Subcutaneous abdominal adipose tissue (tissue), 5 donors: ENCODE measurements at regions not wholly inside any gene's neighbourhood (a gene's known extent, or its start where the extent isn't known, plus 50 kb on each side); places are given as distances from the start of the nearest gene placed in this dataset.

Source experiments
- H3K27ac ChIP-seq: one replicate; pipeline ENCODE4 v1.7.0; 2013; ENCODE audit warnings: low read depth, mild to moderate bottlenecking, inconsistent platforms, low read length, moderate library complexity
- H3K27me3 ChIP-seq, 5 donors: one replicate each; pipeline ENCODE4 v1.7.0; 2013; ENCODE audit warnings: low read length in 5 of 5, inconsistent platforms in 1 of 5; ENCODE audit not compliant: control insufficient read depth in 5 of 5, insufficient read depth in 4 of 5
- H3K36me3 ChIP-seq, 5 donors: one replicate each; pipeline ENCODE4 v1.7.0; 2013; ENCODE audit warnings: low read length in 5 of 5; ENCODE audit not compliant: control insufficient read depth in 5 of 5, insufficient read depth in 5 of 5
- H3K4me1 ChIP-seq, 5 donors: one replicate each; pipeline ENCODE4 v1.7.0; 2013; ENCODE audit warnings: low read length in 5 of 5, mild to moderate bottlenecking in 3 of 5, moderate library complexity in 1 of 5; ENCODE audit not compliant: control insufficient read depth in 5 of 5, insufficient read depth in 5 of 5
- H3K4me3 ChIP-seq, 5 donors: one replicate each; pipeline ENCODE4 v1.7.0; 2013; ENCODE audit warnings: low read length in 5 of 5, low read depth in 1 of 5
- H3K9ac ChIP-seq, 5 donors: one replicate each; pipeline ENCODE4 v1.7.0; 2013; ENCODE audit warnings: low read length in 5 of 5, mild to moderate bottlenecking in 4 of 5, moderate library complexity in 3 of 5
- H3K9me3 ChIP-seq, 5 donors: one replicate each; pipeline ENCODE4 v1.7.0; 2013; ENCODE audit warnings: low read length in 5 of 5; ENCODE audit not compliant: control insufficient read depth in 5 of 5
- donor health status: healthy.
- donor health status: healthy.
- donor health status: healthy.
- donor health status: healthy.
- donor health status: healthy.

GRCh38 chr4:1572964-1573720 lies 111.0 kb downstream of the FAM53A start:
- peaks cover 3 to 10% (median 9%) of the 10 kb centered on the region in 5 donors for H3K27me3 ChIP-seq
- H3K36me3 ChIP-seq: no peaks in the 10 kb centered on the region
- no peak overlapping the region for H3K27ac ChIP-seq
- peaks cover 0 to 3% (median under 1%) of the 10 kb centered on the region in 5 donors for H3K4me1 ChIP-seq
- no peak overlapping the region for H3K9ac ChIP-seq
- H3K4me3 ChIP-seq: no peak overlapping the region
- H3K9me3 ChIP-seq: no peaks in the 10 kb centered on the region

DNA sequence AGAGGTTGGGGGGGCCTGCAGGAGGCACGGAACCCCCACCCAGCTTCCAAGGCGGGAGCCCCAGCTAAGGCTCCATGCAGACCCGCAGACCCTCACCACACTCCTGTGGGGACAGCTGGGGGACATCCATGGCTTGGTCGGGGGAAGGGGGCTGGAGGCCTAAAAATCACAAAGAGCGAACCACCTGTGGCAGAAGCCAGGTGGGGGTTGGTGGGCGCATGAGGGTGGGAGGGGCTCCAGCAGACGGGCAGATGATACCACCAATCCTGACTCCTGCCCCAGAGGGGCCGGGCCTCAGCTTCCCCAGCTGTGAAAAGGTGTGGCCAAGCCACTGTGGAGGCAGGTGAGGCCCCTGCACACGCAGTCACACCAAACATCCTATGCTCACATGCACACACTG lies 111.6 kb downstream of the FAM53A start:
- peaks cover 3 to 14% (median 9%) of the 10 kb centered on the region in 5 donors for H3K27me3 ChIP-seq
- H3K4me1 ChIP-seq: peaks cover 0 to 3% (median 0%) of the 10 kb centered on the region in 5 donors
- no peaks in the 10 kb centered on the region for H3K9me3 ChIP-seq
- no peak overlapping the region for H3K4me3 ChIP-seq
- no peak overlapping the region for H3K27ac ChIP-seq
- H3K9ac ChIP-seq: no peak overlapping the region
- H3K36me3 ChIP-seq: no peaks in the 10 kb centered on the region

- no peak overlapping the region for H3K27ac ChIP-seq
- no peaks in the 10 kb centered on the region for H3K36me3 ChIP-seq
- H3K27me3 ChIP-seq: peaks cover 4 to 15% (median 10%) of the 10 kb centered on the region in 5 donors
- no peak overlapping the region for H3K4me3 ChIP-seq
- H3K9me3 ChIP-seq: no peaks in the 10 kb centered on the region
- peaks cover 0 to 3% (median 0%) of the 10 kb centered on the region in 5 donors for H3K4me1 ChIP-seq
- no peak overlapping the region for H3K9ac ChIP-seq
These were observed 112.1 kb downstream of the FAM53A start for GRCh38 chr4:1572010-1572385.

- Histone ChIP-seq H3K4me1 (peaks cover 0 to 3% (median 0%) of the 10 kb centered on the region in 5 donors), H3K9ac (no peak overlapping the region), H3K27ac (no peak overlapping the region), H3K27me3 (peaks cover 7 to 19% (median 13%) of the 10 kb centered on the region in 5 donors), H3K36me3 (no peaks in the 10 kb centered on the region), H3K9me3 (no peaks in the 10 kb centered on the region), H3K4me3 (no peak overlapping the region)
These were observed 112.7 kb downstream of the FAM53A start for GRCh38 chr4:1571165-1572009.

DNA sequence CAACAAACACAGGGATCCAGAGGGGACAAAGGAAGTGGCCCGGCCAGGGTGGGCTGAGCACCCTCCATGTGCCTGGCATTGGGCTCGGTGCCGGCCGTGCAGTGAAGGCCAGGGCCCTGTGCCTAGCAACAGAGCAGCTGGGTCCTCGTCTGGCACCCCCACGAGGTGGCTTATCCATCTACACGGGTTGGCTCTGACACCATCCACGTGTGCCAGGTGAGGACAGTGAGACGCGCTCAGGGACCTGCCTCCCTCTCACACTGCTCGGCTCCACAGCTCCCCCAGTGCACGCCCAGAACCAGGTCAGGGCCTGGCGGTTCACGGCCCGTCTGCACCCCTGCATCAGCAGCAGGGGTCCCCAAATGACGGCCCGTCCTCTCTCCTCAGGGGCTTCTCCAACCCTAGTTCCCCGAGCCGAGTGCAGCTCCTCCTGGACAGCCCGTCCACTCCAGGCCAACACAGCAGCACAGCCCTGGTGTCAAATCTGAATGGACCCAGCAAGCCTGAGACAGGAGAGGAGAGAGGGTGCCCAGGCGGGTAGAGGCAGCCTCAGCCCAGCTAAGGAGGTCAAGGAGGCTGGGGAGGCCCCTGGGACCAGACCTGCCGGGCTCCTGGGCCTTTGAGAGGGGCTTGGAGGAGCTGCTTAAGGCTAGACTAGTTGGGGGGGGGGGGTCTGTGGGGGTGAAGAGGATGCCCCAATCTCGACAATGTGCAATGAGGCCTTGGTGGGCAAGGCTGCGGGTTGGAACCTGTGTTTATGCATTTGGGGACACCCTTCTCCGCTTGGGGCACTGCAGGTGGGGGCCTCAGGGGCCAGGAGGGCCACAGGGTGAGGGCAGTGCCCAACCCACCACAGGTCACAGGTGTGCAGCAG lies 113.6 kb downstream of the FAM53A start:
- Histone ChIP-seq H3K27me3 (peaks cover 11 to 26% (median 19%) of the 10 kb centered on the region in 5 donors), H3K4me1 (peaks cover 0 to 3% (median 0%) of the 10 kb centered on the region in 5 donors), H3K27ac (no peak overlapping the region), H3K36me3 (no peaks in the 10 kb centered on the region), H3K9ac (no peak overlapping the region), H3K9me3 (no peaks in the 10 kb centered on the region), H3K4me3 (no peak overlapping the region)

DNA sequence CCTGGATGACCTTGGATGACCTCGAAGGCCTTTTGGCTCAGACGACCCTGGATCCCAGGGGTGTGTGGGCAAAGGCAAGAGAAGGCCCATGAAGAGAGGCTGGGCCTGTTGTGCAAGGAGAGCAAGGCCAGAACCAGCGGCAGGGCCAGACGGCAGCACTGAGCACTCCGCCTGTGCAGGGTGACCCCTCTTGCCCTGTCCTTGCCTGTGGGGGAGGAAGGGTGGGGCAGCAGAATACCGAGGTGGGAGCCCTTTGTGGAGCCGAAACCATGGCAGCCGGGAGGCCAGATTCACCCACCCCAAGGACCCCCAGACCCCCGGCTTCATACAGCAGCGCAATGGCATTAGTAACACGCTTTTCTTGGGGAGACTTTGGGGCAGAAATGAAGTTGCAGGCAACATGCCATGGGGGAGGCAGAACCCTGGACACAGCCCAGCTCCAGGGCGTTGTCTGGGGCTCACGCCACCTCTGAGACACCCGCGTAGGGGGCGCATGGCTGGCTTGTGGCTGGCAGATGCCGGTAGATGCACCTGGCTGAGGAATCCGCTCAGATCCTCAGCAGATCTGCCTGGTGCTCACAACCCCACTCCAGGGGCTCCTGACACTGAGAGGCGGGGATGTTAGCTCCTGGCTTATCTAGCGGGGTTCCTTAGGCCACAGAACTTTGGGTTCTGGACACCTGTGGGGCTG lies 114.5 kb downstream of the FAM53A start:
- H3K9ac ChIP-seq: no peak overlapping the region
- H3K4me1 ChIP-seq: peaks cover 0 to 3% (median 0%) of the 10 kb centered on the region in 5 donors
- no peak overlapping the region for H3K27ac ChIP-seq
- H3K36me3 ChIP-seq: no peaks in the 10 kb centered on the region
- no peaks in the 10 kb centered on the region for H3K9me3 ChIP-seq
- peaks cover 20 to 36% (median 28%) of the 10 kb centered on the region in 5 donors for H3K27me3 ChIP-seq
- no peak overlapping the region for H3K4me3 ChIP-seq

DNA sequence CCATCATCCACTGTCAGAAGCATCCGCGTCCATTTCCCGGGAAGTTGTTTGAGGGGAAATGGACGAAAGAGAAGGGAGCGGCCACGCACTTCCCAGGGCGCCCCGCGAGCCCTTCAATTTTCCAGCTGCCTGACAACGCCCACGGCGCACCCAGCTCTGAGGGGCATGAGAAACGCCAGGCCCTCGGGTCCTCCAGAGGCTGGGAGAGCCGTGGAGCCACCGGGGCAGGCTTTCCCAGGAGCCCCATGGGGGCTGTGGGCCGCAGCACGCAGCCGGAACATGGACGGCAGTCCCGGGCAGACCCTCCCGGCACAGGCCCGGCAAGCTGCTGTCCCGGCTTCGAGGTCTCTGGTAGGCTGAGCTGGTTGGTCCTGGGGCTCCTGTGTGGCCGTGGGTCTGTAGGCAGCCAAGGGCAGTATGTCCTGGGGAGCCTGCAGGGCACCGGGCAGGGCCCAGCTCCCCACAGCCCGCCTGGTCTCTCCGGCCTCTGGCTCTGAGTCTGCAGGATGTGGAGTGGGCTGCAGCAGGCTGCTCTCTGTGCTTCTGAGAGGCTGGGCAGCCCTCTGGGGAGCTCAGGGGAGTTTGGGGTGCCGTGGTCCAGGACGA lies 115.2 kb downstream of the FAM53A start:
- H3K9ac ChIP-seq: no peak overlapping the region
- peaks cover 0 to 3% (median 0%) of the 10 kb centered on the region in 5 donors for H3K4me1 ChIP-seq
- H3K9me3 ChIP-seq: no peaks in the 10 kb centered on the region
- no peak overlapping the region for H3K27ac ChIP-seq
- no peak overlapping the region for H3K4me3 ChIP-seq
- peaks cover 25 to 42% (median 30%) of the 10 kb centered on the region in 5 donors for H3K27me3 ChIP-seq
- no peaks in the 10 kb centered on the region for H3K36me3 ChIP-seq

DNA sequence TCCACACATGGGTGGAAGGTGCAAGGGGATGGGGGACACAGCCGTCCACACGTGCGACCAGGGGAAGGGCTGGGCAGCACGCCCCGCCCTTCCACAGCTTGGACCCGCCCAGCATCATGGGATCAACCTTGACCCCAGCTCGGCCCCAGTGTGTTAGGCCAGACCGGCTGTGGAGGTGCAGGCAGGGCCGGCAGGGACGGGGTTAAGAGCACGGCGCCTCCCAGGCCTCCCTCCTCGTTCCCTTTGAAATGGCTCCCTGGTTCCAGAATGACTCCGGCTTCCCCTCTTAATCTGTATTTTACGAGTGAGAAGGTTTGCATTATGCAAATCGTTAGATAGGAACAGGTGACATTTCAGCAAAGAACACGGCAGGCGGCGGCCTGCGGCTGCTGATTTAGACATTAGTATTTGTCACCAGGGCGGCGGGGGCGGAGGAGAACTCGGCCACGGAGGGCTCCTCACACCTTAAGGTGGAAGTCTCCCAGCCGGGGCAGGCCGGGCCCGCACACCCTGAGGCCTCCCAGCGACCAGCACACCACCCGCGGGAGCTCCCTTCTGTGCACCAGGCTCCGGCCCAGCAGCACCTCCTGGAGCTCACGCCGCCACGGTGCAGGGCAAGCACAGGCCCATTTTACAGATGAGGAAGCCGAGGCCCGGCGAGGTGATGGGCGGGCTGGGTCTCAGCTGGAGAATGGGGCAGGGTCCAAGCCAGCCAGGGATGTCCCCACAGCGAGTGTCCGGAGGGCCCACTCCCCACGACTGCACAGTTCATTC lies 116.1 kb downstream of the FAM53A start:
- Histone ChIP-seq H3K4me3 (no peak overlapping the region), H3K4me1 (peaks cover 0 to 3% (median 0%) of the 10 kb centered on the region in 5 donors), H3K36me3 (no peaks in the 10 kb centered on the region), H3K27me3 (peaks cover 31 to 51% (median 36%) of the 10 kb centered on the region in 5 donors), H3K27ac (no peak overlapping the region), H3K9me3 (no peaks in the 10 kb centered on the region), H3K9ac (no peak overlapping the region)
